ENCODE measurements at regions not wholly inside any gene's neighbourhood (a gene's known extent, or its start where the extent isn't known, plus 50 kb on each side); places are given as distances from the start of the nearest gene placed in this dataset.
A peak's percentile ranks its signal among the peaks of the same experiment; 100 is the strongest.

DNA sequence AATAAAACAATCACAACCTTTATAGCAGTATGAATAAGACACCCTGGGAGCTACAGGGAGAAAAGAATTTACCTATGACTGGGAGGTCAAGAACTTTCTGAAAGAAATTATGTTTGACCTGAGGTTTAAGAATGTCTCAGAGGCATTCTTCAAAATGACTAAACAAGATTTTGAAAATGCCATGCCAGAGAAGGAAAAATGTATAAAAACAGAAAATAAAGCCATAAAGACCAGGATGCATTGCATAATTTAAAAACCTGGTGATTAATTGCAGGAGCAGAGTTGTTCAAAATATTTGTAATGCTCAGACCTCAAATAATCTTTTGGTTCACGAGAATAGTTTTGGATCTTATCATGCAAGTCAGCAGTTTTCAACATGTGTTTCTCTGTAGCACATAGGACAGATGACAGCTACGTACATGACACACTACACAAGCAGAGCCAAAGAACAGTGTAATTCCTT is 954.7 kb upstream of the ARRDC3 start:
- TF ChIP-seq, protein P1, sequence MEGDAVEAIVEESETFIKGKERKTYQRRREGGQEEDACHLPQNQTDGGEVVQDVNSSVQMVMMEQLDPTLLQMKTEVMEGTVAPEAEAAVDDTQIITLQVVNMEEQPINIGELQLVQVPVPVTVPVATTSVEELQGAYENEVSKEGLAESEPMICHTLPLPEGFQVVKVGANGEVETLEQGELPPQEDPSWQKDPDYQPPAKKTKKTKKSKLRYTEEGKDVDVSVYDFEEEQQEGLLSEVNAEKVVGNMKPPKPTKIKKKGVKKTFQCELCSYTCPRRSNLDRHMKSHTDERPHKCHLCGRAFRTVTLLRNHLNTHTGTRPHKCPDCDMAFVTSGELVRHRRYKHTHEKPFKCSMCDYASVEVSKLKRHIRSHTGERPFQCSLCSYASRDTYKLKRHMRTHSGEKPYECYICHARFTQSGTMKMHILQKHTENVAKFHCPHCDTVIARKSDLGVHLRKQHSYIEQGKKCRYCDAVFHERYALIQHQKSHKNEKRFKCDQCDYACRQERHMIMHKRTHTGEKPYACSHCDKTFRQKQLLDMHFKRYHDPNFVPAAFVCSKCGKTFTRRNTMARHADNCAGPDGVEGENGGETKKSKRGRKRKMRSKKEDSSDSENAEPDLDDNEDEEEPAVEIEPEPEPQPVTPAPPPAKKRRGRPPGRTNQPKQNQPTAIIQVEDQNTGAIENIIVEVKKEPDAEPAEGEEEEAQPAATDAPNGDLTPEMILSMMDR (IDR thresholded peaks at IDR 0.05; ENCODE audit: control insufficient read depth, insufficient read depth, low read depth, low read length, missing control alignments), result no peak
- peak; percentile 82 for DNase-seq (ENCODE audit: low read depth)
- no peak overlapping the region for H3K4me3 ChIP-seq (ENCODE audit: control insufficient read depth, low read depth, low read length)

GRCh38 chr5:92332039-92332438 is 948.9 kb upstream of the ARRDC3 start:
- TF ChIP-seq, protein P1 (IDR thresholded peaks at IDR 0.05; ENCODE audit: control insufficient read depth, insufficient read depth, low read depth, low read length, missing control alignments), result no peak
- no peak overlapping the region for H3K4me3 ChIP-seq (ENCODE audit: control insufficient read depth, low read depth, low read length)
- DNase-seq (ENCODE audit: low read depth), result peak; percentile 7

GRCh38 chr5:92330365-92330764 is 947.2 kb upstream of the ARRDC3 start:
- TF ChIP-seq, protein P1 (IDR thresholded peaks at IDR 0.05; ENCODE audit: control insufficient read depth, insufficient read depth, low read depth, low read length, missing control alignments), result no peak
- H3K4me3 ChIP-seq (ENCODE audit: control insufficient read depth, low read depth, low read length), result no peak overlapping the region
- no peak for DNase-seq (ENCODE audit: low read depth)

GRCh38 chr5:92329759-92330158 is 946.6 kb upstream of the ARRDC3 start:
- TF ChIP-seq, protein P1 (IDR thresholded peaks at IDR 0.05; ENCODE audit: control insufficient read depth, insufficient read depth, low read depth, low read length, missing control alignments), result no peak
- DNase-seq (ENCODE audit: low read depth), result no peak
- H3K4me3 ChIP-seq (ENCODE audit: control insufficient read depth, low read depth, low read length), result no peak overlapping the region

- TF ChIP-seq, protein P1 (IDR thresholded peaks at IDR 0.05; ENCODE audit: control insufficient read depth, insufficient read depth, low read depth, low read length, missing control alignments), result no peak
- no peak for DNase-seq (ENCODE audit: low read depth)
Measured at GRCh38 chr5:92328584-92329259, 945.6 kb upstream of the ARRDC3 start.

DNA sequence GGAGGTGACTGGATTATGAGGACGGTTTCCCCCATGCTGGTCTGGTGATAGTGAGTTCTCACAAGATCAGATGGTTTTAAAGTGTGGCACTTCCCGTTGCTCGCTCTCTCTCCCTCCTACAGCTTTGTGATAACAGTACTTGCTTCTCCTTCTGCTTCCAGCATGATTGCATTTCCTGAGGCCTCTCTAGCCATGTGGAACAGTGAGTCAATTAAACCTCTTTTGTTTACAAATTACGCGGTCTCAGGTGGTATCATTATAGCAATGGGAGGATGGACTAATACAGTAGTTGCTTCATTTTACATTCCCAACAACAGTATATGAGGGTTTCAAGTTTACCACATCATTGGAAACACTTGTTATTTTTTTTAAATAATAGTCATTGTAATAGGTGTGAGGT is 937.3 kb upstream of the ARRDC3 start:
- DNase-seq (ENCODE audit: low read depth), result no peak
- no peak overlapping the region for H3K4me3 ChIP-seq (ENCODE audit: control insufficient read depth, low read depth, low read length)
- TF ChIP-seq, protein P1 (IDR thresholded peaks at IDR 0.05; ENCODE audit: control insufficient read depth, insufficient read depth, low read depth, low read length, missing control alignments), result no peak

More at GRCh38 chr5:92328584-92329259, 945.6 kb upstream of the ARRDC3 start:
- no peak overlapping the region for H3K4me3 ChIP-seq (ENCODE audit: control insufficient read depth, low read depth, low read length)

All from AG09309 (cell line).